Tibial nerve (tissue), 4 donors: ENCODE measurements at regions not wholly inside any gene's neighbourhood (a gene's known extent, or its start where the extent isn't known, plus 50 kb on each side); places are given as distances from the start of the nearest gene placed in this dataset.

Experiments used
- EP300 ChIP-seq, 2 donors: sonication (generic); formaldehyde crosslinking; IDR thresholded peaks; one replicate each; pipeline ENCODE4 v1.6.1; 2017; ENCODE audit warnings: antibody characterized with exemption in 2 of 2, mild to moderate bottlenecking in 1 of 2
- POLR2A ChIP-seq, 2 donors: fragments of 450-650 bp; IDR thresholded peaks; one replicate each; pipeline ENCODE4 v1.6.1; 2017; ENCODE audit warnings: antibody characterized with exemption in 2 of 2, mild to moderate bottlenecking in 2 of 2, moderate library complexity in 2 of 2
- TF ChIP-seq, protein P1 (sequence below), 5 experiments: fragments of 200-600 bp in 3 of 5; fragments of 450-650 bp in 2 of 5; sonication (generic) in 3 of 5; IDR thresholded peaks; one replicate each; pipeline ENCODE4 v1.5.1; 2016 to 2019; ENCODE audit warnings: antibody characterized with exemption in 5 of 5, mild to moderate bottlenecking in 3 of 5, moderate library complexity in 2 of 5

DNA sequence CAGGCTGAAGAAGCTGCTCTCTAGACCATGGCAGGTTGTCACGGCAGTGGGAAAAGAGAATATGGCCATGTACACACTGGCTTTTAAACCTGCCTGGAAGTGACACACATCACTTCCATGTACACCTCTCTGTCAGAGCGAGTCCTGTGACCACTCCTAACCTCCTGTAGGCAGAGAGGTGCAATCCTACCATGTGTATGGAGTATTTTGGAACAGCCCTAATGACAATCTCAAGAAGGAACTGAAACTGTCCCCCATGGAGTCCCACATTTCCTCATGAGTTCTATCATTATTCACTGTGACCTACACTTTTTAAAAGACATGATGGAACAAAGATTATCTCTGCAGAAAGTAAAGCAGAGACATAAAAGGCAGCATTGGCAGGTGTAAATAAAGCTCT is 153.4 kb upstream of the PFN2 start:
- TF ChIP-seq, protein P1, sequence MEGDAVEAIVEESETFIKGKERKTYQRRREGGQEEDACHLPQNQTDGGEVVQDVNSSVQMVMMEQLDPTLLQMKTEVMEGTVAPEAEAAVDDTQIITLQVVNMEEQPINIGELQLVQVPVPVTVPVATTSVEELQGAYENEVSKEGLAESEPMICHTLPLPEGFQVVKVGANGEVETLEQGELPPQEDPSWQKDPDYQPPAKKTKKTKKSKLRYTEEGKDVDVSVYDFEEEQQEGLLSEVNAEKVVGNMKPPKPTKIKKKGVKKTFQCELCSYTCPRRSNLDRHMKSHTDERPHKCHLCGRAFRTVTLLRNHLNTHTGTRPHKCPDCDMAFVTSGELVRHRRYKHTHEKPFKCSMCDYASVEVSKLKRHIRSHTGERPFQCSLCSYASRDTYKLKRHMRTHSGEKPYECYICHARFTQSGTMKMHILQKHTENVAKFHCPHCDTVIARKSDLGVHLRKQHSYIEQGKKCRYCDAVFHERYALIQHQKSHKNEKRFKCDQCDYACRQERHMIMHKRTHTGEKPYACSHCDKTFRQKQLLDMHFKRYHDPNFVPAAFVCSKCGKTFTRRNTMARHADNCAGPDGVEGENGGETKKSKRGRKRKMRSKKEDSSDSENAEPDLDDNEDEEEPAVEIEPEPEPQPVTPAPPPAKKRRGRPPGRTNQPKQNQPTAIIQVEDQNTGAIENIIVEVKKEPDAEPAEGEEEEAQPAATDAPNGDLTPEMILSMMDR (IDR thresholded peaks at IDR 0.05), result no peak
- TF ChIP-seq POLR2A (IDR thresholded peaks at IDR 0.05) (no peak), EP300 (IDR thresholded peaks at IDR 0.05) (no peak)
